ENCODE measurements at regions not wholly inside any gene's neighbourhood (a gene's known extent, or its start where the extent isn't known, plus 50 kb on each side); places are given as distances from the start of the nearest gene placed in this dataset.
"Not testable (repeated sequence)": the region's sequence is repeated elsewhere in the genome, so short reads cannot be mapped to it uniquely, and the experiment has no call there.

GRCh38 chr14:83004456-83005006 is 1470.9 kb upstream of the SEL1L start:
- Histone ChIP-seq H3K27me3 (ENCODE audit: insufficient read depth, poor library complexity, severe bottlenecking) (no peaks in the 10 kb centered on the region), H3K27ac (replicated peaks) (no peak overlapping the region), H3K4me3 (replicated peaks; ENCODE audit: insufficient read depth, low read length) (no peak overlapping the region)
- TF ChIP-seq POLR2AphosphoS5 (IDR thresholded peaks at IDR 0.05; ENCODE audit: low read depth) (no peak), CTCF (IDR thresholded peaks at IDR 0.05; ENCODE audit: insufficient read depth, low read length) (no peak), REST (IDR thresholded peaks at IDR 0.05; ENCODE audit: insufficient replicate concordance, low read depth) (no peak), GABPA (IDR thresholded peaks at IDR 0.05; ENCODE audit: low read depth) (no peak), SPI1 (IDR thresholded peaks at IDR 0.05; ENCODE audit: borderline replicate concordance, low read depth) (no peak)
- no peak for DNase-seq (ENCODE audit: low read depth in 1 of 2, low spot score in 1 of 2)

- Histone ChIP-seq H3K4me3 (replicated peaks; ENCODE audit: insufficient read depth, low read length) (no peak overlapping the region), H3K27me3 (ENCODE audit: insufficient read depth, poor library complexity, severe bottlenecking) (no peaks in the 10 kb centered on the region), H3K27ac (replicated peaks) (no peak overlapping the region)
- DNase-seq (ENCODE audit: low read depth in 1 of 2, low spot score in 1 of 2): no peak
- TF ChIP-seq SPI1 (IDR thresholded peaks at IDR 0.05; ENCODE audit: borderline replicate concordance, low read depth): no peak
- TF ChIP-seq REST (IDR thresholded peaks at IDR 0.05; ENCODE audit: insufficient replicate concordance, low read depth): no peak
- TF ChIP-seq CTCF (IDR thresholded peaks at IDR 0.05; ENCODE audit: insufficient read depth, low read length): no peak
- no peak for TF ChIP-seq GABPA (IDR thresholded peaks at IDR 0.05; ENCODE audit: low read depth)
Measured at GRCh38 chr14:83006121-83006670, 1472.5 kb upstream of the SEL1L start.

GRCh38 chr14:83007052-83007451 is 1473.4 kb upstream of the SEL1L start:
- H3K27me3 ChIP-seq (ENCODE audit: insufficient read depth, poor library complexity, severe bottlenecking); DNase-seq (ENCODE audit: low read depth in 1 of 2, low spot score in 1 of 2); H3K27ac ChIP-seq (replicated peaks); H3K4me3 ChIP-seq (replicated peaks; ENCODE audit: insufficient read depth, low read length): not testable (repeated sequence)

DNA sequence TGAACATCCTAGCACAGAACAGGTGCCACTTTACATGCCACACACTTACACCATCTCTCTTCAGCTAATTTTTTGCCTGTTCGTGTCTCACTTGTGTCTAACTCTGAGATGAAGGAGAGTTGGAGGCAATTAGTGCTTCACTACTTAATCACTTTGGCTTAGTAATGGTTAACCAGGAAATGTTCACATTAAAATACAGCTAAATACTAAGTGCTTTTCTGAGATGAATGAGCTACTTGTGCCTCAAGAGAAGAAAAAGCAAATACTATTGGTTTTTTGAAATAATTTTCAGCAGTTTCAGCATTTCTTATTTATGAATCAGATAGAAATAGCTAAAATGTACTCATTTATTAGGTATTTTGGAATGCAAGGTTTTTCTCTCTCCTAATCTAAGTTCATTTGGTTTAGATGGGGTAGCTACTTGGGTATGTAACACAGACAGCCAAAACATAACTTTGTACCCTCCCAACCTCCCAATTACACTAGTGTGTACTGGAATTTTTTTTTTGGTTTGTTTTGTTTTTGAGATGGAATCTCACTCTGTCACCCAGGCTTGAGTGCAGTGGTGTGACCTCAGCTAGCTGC is 1474.1 kb upstream of the SEL1L start:
- H3K27ac ChIP-seq (replicated peaks): no peak overlapping the region

More for the DNA sequence above, 1474.1 kb upstream of the SEL1L start:
- TF ChIP-seq GABPA (IDR thresholded peaks at IDR 0.05; ENCODE audit: low read depth) (no peak), POLR2AphosphoS5 (IDR thresholded peaks at IDR 0.05; ENCODE audit: low read depth) (no peak), CTCF (IDR thresholded peaks at IDR 0.05; ENCODE audit: insufficient read depth, low read length) (no peak), SPI1 (IDR thresholded peaks at IDR 0.05; ENCODE audit: borderline replicate concordance, low read depth) (no peak), REST (IDR thresholded peaks at IDR 0.05; ENCODE audit: insufficient replicate concordance, low read depth) (no peak)
- no peaks in the 10 kb centered on the region for H3K27me3 ChIP-seq (ENCODE audit: insufficient read depth, poor library complexity, severe bottlenecking)
- DNase-seq (ENCODE audit: low read depth in 1 of 2, low spot score in 1 of 2): no peak
- H3K4me3 ChIP-seq (replicated peaks; ENCODE audit: insufficient read depth, low read length): no peak overlapping the region
